Stimulated activated CD4-positive, alpha-beta T cell treated with anti-CD3 and anti-CD28 coated beads, Interleukin-1b, Interleukin-23, amount 100 ng/mL, for 48 hours (primary cell): ENCODE measurements at regions not wholly inside any gene's neighbourhood (a gene's known extent, or its start where the extent isn't known, plus 50 kb on each side); places are given as distances from the start of the nearest gene placed in this dataset.

Experiments
- DNase-seq: peaks from one replicate; pipeline ENCODE4 v3.0.0-alpha.2; 2020

DNA sequence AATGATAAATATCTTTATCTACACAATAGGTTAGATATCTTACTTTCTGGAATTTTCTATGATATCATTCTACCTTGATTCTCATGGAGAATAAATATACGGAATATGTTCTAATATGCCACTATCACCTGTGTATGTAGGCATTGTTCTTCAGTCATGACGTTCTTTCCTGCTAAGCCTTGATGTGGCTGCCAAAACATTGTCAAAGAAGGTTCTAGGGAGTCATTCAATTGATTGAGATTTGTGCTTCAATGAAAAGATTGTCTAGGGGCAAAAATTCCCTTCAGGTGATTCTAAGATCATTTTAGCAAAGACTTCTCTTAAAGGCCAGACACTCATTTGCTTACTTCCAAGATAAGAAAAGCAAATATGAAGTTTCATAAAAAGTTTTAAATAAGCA is 118.1 kb downstream of the MAT2B start:
- DNase-seq, result no peak

DNA sequence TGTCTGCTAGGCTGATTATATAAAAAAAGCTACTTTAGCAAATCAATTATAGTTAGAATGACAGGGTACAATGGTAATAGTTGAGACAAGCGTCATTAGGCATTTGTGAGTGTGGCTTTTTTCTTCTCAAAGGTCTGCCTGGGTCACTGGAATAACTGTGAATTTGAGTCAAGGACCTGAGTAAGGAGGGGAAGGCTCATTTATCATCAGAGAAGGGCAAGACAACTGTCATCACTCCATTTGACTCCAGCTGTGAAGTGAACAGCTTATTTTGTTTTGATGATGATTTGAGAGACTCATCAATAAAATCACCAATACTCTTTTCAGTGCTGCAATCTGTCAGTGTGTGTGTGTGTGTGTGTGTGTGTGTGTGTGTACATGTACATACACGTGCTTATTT is 118.6 kb downstream of the MAT2B start:
- no peak for DNase-seq

DNA sequence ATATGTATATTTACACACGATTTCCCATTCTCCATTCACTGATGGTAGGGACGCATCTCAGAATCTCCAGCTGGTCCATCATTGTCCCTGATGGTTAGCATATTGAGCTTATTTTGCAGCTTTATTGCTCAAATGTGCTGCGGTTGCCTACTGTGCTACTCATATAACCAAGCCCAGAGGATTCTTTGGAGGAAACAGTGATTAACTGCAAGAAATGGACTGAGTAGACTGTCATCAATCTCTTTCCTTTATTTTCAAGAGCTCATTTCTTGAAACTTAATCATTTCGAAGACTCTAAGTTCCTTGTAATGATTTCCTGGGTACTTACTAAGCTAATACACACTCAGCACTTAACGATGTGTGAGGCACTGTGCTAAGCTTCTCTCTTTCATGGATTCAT is 119.0 kb downstream of the MAT2B start:
- DNase-seq, result no peak

DNA sequence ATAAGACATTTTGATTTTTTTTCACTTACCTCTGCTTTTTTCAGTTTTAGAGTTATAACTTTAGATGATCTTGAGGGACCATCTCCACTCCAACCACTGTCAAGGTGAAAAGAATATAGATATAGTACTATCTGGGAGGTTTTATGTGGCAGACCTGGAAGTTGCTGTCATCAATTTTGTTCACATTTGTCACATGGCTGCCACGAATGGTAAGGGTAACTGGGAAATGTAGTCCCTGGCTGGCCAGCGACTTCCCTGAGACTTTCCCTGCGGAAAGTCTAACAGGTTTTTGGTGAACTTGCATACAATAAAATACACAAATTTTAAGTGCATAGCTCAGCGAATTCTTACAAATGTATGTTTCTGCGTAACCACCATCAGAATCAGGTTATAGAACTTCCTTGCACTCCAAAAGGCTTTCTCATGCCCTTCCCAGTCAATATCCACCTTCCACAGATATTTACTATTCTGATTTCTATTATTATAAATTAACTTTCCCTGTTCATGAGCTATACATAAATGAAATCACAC is 121.5 kb downstream of the MAT2B start:
- DNase-seq, result no peak

DNA sequence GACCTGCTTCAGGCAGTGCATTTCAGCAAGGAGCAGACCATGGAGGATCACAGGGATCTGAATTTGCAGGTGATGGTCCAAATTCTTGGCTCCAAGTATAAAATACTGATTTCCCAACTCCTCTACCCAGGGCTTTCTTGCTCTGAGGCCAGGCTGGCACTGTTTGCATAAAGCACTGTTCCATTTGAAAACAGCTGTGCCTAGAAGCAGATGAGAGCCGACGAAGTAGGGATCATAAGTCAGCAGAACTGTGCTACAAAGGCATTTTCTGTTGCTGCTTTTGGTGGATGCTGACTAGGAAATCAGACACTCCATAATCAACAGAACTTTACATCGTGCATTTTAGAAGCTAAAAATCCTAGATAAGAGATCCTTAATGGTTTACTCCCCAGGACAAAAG is 126.4 kb downstream of the MAT2B start:
- DNase-seq, result no peak

DNA sequence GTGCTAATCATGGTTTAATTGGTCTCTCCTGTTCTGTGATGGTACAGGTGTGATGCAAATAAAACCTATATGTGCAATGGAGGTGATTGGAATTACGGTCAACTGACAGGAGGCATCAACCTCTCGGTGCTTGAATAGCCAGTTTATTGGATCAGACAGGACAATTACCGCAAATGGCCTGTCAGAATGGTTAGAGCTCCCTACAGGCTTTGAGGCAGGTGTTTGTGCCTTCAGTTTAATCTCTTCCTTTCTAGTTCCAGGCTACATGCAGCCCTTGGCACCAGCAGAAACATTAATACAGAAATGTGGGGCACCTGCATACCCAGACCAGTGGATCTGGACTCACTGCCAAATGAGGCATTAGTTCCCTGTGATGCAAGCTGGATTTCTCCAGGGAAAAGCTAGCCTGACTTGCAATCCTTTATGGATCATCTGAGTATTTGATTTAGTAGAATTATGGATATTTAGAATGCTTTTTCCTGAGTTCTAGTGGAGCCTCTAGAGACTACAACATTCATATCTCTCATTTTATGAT is 128.6 kb downstream of the MAT2B start:
- no peak for DNase-seq

DNA sequence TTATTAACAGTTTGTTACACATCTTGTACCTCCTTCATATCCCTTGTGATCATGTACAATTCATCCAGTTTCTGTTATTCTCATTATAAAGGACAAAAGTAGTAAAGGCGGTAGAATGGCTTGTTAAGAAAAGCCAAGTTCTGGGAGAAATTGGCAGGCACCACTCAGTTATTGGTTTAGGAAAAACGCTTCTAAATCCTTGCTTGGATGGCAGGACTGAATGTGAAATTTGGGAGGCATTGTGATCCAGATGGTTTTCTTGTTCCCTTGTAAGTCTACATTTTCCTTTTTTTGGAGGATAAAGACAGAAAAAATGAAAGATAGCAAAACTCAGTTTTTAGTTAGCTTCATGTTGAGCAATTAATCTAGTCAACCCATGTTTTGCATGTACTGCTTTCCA is 130.2 kb downstream of the MAT2B start:
- no peak for DNase-seq

DNA sequence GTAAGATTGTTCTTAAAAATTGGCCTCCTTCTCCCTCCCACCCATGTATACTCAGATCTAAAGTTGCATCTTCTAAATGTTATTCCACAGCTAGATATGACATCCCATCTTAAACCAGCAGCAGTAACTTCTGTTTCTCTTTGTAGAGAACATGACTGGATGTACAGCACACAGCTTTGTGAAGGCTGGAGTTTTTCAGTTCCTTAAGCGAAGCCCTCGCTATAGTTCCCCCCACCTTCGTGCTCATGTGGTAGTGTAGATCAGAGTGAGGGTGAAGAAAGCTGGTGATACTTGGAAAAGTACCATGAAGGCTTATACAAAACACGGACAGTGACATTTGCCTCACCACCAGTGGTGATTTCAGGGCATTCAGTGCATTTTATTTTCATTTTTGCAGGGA is 137.5 kb downstream of the MAT2B start:
- no peak for DNase-seq

DNA sequence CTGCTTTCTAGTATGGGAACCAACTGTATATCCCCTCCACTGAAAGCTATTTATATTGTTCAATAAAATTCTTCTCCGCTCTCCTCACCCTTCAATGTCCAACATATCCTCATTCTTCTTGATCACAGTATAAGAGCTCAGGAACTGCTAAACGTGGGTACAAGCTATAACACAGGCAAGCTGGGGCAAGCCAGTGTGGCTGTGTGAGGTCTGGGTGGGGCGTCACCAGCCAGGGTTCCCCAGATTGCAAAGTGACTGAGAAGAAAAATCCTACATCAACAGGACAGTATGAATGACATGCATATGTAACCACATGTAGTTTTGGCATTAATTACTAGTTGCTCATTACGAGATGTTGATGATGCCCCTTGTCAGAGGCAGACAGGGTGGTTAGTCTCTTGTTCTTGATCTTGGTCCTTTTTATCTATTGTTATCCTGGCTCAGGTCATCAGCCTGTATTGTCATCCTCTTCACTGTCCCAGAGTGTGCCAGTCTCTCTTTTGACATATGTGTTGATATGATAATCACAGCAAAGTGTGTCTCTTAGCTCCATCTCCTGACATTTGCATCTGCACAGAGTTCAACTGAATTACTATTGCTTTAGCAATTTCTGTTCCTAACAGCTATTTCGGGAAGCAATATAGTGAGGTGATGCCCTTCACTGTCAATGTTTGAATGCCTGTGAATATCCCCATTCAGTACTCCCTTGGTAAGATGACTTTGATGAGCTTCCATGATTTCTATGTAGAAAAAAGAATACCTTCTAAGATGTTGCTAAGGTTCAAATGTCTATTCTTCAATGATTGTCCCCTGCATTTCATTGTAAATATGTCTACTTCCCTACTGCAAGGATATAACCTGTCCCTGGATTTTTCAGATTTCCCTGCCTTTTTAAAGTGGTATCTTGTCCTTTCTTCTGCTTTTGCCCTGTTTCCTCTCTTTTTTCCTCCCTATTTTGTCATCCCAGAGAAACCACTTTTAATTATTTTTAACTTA is 140.3 kb downstream of the MAT2B start:
- DNase-seq, result no peak

DNA sequence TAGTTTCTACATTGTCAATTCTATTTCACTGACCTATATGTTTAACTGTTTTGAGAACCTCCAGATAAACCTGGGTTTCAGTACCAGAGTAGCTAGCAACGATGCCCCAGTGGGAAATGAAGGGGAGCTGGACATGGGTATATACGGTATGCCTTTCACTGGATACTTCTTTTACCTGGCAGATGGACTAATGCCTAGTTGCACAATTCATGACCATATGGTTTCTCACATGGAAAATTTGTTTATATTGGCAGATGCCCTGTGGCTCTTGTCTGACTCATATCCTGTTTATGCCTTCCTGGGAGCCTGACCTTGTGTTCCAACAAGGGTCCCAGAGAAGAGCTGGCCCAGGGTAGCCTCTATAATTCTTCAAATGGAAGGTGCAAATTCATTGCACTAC is 144.1 kb downstream of the MAT2B start:
- DNase-seq, result no peak

DNA sequence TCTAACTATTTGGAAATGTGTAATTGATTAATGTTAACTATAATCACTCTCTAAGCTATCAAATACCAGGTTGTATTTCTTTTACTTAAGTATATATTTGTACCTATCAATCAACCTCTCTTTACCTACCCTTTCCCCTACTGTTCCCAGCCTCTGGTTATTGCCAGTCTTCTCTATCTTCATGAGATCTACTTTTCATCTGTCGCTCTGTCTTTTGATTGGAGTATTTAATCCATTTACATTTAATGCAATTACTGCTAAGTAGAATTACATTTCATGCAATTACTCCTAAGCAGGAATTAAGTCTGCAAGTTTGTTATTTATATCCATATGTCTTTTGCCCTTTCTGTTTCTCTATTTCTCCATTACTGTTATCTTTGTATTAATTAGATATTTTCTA is 148.1 kb downstream of the MAT2B start:
- no peak for DNase-seq

DNA sequence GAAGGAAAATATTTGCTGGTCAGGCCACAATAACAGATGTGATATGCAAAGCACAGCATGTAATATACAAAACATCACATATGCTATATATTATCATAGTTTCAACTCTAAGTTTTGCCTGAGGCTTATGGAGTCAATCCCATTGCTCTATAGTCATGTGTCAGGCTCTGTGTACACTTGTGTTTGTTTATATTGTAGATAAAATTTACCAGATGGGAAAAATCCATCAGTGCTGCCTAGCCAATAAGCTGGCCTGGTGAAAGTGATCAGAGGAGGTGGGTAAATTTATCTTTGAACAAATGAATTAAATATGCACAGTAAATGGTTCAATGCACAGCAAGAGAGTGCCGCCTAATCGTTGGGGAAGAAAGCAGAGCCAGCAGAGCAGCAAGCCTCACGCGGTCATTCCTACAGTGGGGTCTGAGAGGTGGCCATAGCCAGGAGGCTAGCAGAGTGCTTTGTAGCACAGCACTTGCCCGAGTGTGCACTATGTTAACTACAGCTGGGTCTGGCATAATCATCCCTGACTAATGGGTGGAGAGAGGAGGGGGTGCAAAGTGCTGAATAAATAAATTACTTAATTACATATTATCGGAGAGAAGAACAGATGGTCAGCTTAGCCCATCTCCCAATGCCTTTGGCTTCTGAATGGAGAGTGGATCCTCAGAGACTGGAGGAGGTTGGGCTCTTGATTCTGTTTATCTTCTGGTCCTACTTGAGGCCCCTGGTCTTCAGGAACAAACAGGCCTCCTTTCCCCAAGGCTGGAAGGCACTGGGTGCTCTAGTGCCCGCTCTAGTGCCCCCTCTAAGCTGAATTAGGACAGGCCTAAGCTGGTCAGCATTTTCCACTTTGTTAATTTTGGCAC is 153.5 kb downstream of the MAT2B start:
- DNase-seq, result no peak

DNA sequence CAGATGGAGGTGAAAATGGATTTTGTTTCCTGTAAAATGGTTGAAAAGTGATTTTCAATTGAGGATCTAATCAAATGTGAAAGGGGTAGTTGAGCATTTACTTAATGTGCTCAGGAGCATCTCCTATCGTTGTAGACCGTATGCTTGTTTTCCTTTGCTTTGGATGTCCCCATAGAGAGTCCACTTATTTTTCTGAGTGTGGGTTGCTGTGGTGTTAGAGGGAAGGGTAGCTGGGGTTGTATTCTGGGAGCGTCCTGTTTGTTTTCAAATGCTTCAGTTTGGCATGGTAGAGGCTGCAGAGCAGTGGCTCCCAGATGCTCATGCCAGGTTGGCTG is 154.1 kb downstream of the MAT2B start:
- DNase-seq, result no peak

DNA sequence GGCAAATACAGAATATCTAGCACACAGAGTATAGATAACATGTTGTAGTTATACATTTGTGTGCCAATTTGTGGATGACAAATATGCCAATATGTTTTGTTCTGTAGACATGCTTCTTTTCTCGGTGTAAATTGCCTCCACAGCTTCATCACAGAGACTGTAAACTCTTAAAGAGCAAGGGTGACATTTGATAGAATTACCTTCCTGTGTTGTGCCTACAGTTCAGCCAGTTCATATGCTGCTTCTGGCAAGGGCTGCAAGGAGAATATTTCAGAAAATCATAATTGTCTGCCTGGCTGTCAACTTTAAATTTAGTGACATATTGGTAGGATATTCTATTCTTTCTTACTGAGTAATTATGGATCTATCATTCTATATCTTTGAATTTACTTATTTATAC is 155.1 kb downstream of the MAT2B start:
- DNase-seq, result no peak

DNA sequence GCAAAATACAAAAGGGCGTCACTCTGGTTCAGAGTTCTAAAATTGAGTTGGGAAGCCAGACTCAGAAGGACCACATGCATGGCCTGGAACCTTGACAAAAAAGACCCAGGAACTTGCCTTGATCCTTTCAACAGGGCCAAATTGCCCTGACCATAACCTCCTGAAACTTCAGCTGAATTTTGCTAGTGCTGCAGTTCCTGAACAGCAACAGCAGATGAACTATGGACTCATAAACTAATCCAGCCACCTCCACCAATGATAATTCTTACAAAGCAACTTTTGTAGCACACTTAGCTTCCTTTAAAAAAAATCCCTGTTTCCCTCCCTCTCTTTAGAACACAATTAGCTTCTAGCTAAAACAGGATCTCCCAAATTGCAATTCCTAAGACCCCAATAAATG is 155.9 kb downstream of the MAT2B start:
- no peak for DNase-seq

DNA sequence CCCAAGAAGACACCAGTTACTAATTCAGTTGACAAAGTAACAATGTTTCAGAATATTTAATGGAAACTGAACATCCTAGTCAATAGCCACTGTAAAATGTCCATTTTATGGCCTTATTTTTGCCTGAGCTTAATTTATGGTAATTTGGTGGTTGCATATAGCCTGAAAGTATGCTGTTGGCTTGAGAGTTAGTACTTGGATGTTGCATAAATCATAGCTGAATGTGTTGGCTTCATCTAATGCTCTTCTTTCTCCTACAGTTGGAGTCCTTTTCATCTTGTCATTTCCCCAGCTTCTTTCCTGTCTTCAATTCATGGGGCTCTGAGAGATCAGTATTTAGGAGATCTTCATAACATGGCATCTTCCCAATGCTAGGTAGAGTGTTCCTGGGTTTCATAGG is 164.6 kb downstream of the MAT2B start:
- no peak for DNase-seq

DNA sequence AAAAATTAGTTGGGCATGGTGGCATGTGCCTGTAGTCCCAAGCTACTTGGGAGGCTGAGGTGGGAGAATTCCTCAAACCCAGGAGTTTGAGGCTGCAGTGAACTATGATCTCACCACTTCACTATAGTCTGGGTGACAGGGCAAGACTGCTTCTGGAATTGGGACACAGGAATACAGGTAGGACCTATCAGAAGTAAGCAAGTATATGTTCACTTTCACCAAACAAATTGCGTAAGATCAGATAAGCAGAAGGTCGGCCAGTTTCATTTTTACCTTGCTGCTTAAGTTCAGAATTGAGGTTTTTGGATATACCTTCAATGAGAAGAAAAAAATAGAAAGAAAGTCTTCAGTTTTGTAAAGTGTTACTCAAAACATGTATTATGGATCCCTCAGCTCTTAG is 171.7 kb downstream of the MAT2B start:
- DNase-seq, result no peak

DNA sequence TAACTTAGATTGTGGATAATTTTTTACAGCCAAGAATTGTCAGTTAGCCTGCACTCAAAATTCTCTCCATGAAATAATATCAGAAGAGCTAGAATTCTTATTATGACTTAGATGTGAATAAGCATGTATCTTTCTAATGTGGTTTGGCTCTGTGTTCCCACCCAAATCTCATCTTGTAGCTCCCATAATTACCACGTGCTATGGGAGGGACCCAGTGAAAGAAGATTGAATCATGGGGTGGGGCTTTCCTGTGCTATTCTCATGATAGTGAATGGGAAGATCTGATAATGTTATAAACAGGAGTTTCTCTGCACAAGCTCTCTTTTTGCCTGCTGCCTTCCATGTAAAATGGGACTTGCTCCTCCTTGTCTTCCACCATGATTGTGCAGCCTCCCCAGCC is 176.8 kb downstream of the MAT2B start:
- DNase-seq, result no peak

DNA sequence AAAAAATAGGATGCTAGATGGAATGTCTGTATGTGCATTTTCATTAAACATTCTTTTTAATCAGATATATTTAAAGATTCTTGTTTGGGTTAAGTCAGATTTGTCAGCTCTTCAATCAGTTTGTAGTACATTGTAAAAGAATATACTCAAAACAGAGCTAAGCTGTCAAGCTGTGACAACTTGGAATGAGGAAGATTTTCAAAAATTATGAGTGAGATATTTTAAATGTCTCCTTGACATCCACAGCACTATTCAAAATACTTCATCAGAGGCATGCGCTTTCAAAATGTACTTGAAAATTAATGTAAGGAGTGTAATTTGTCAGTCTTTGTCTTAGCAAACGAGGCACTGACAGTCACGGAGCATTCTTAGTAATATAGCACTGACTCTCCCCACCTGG is 182.0 kb downstream of the MAT2B start:
- DNase-seq, result no peak

DNA sequence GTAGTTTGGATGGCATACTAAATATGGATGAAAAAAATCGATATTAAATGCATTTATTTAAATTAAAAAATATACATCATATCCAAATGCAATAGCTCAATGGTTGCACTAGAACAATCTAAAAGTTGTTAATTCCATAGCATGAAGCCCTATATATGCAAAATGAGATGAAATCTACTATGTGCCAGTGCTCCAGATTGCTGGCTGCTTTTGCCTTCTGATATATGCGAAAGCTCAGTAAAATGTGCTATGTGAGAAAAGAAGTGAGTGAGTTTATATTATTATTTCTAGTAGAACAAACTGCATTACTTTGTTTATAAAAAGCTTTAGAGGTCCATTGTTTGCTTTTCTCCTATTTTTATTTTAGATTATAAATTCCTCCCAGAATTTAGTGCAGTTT is 186.7 kb downstream of the MAT2B start:
- no peak for DNase-seq

DNA sequence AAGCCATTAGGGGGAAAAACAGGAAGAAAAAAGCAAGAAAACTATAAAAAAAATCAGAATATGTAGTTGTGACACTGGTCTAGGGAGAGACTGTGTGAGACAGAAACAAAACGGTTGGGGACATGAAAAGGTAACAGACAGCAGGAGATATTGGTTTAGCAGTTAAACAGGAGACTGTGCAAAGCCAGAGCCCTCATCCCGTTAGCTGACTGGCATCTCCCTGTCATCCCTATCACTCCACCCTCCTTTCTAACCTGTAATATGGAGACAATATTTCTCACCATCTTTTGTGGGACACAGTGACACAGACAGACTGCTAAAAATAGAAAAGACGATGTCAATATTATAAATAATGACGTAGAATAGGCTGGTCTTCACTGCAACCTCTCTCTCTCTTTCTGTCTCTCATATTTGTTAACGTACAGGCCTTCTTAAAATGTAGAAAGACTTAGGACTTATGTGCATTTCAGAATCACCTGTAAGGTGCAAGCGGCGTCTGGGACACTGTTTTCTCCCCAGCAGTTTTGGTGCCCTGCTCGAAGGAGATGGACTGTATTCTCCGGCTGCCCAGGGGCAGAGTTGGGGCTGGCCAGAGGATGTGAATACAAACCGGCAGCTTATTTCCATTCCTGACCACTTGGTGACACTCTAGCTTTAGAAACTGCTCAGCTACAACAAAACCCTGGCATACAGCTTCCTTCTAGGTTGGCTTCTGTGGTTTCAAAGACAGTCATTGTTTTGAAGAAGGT is 190.6 kb downstream of the MAT2B start:
- no peak for DNase-seq

DNA sequence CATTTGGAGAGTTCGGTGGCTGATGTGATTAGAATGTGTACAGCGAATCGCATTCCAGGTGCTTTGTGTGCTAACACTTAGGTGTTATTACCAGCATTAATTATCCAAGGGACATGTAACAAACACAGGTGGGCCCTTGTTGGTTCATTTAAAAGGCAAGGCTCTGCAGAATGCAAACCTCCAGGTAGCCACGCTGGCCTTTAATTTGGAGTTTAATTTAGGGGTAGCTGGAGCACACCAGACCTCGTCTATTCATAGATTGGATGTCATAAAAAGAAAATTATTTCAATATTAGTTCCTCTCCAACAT is 191.1 kb downstream of the MAT2B start:
- DNase-seq, result no peak
